K562 (cell line): ENCODE measurements at regions not wholly inside any gene's neighbourhood (a gene's known extent, or its start where the extent isn't known, plus 50 kb on each side); places are given as distances from the start of the nearest gene placed in this dataset.

Experiments used
- ATAC-seq: fragments of 200-7000 bp; cut with Tn5 transposase; 3 replicates; pipeline ENCODE4 v1.9.1; 2020; ENCODE audit warnings: moderate library complexity
- BruUV-seq: library from RNA; stranded (reverse); fragments of 400-500 nt; replicated peaks from 2 replicates; lab custom pipeline; 2021; lab: Mats Ljungman, UMichigan
- CTCF ChIA-PET: fragments of 300-600 bp; formaldehyde crosslinking; extraction: SDS; loops from one replicate; lab custom pipeline; 2021; ENCODE audit warnings: low intra/inter-chr PET ratio; lab: Yijun Ruan, JAX
- POLR2A ChIA-PET: fragments of 300-600, 350-650 bp; sonication (Branson Sonifier 250); formaldehyde crosslinking; extraction: SDS; loops from one replicate; lab custom pipeline; 2021; ENCODE audit warnings: antibody characterized with exemption, inconsistent platforms; lab: Yijun Ruan, JAX
- DNase-seq, 4 experiments: peaks; one replicate each; pipeline versions ENCODE4 v3.0.0 to v3.0.0-alpha.2; 2011 to 2018; ENCODE audit warnings: low spot score in 3 of 4, mixed read lengths in 3 of 4; ENCODE audit errors: extremely low read depth in 1 of 4
- FAIRE-seq: peaks from 2 replicates; lab custom pipeline; 2011; peaks lifted over from hg19 to GRCh38; lab: Jason Lieb, UNC
- H2AFZ ChIP-seq: 2 replicates; pipeline ENCODE4 v1.6.0; 2011; ENCODE audit warnings: low read depth, low read length, control low read depth, inconsistent platforms
- H3K27ac ChIP-seq: fragments of 200-600 bp; 3 replicates; pipeline ENCODE4 v1.8.0; 2011; ENCODE audit warnings: low read depth, mild to moderate bottlenecking, control low read depth, inconsistent platforms, low read length, moderate library complexity, mixed read lengths; ENCODE audit errors: extremely low read depth
- H3K27me3 ChIP-seq, 2 experiments: fragments of 300-600 bp in 1 of 2; 2 replicates in 1 of 2; 3 replicates in 1 of 2; pipeline versions ENCODE4 v1.6.0 to v1.8.0; 2011; ENCODE audit warnings: inconsistent platforms in 2 of 2, low read length in 2 of 2, mild to moderate bottlenecking in 1 of 2, mixed read lengths in 1 of 2, moderate library complexity in 1 of 2; ENCODE audit not compliant: control insufficient read depth in 2 of 2, insufficient read depth in 2 of 2
- H3K36me3 ChIP-seq: fragments of 300-600 bp; 3 replicates; pipeline ENCODE4 v1.8.0; 2011; ENCODE audit warnings: mild to moderate bottlenecking, low read length, inconsistent platforms; ENCODE audit not compliant: control insufficient read depth, insufficient read depth
- H3K4me1 ChIP-seq, 2 experiments: fragments of 200-600 bp in 1 of 2; replicated peaks in 1 of 2; 2 replicates in 1 of 2; 3 replicates in 1 of 2; pipeline versions ENCODE4 v1.5.1 to v1.8.0; 2011; ENCODE audit warnings: inconsistent platforms in 2 of 2, low read length in 2 of 2, mild to moderate bottlenecking in 1 of 2, mixed read lengths in 1 of 2, moderate library complexity in 1 of 2; ENCODE audit not compliant: control insufficient read depth in 2 of 2, insufficient read depth in 2 of 2
- H3K4me2 ChIP-seq: 2 replicates; pipeline ENCODE4 v1.6.1; 2011; ENCODE audit warnings: low read length, control low read depth, inconsistent platforms, mixed read lengths; ENCODE audit not compliant: insufficient read depth
- H3K4me3 ChIP-seq: fragments of 200-600 bp; sonication (generic), shearing (Covaris generic); 2 replicates; pipeline ENCODE4 v1.5.1; 2016; ENCODE audit warnings: control low read depth, inconsistent platforms
- H3K79me2 ChIP-seq: fragments of 200-600 bp; 3 replicates; pipeline ENCODE4 v1.8.0; 2011; ENCODE audit warnings: low read length, inconsistent platforms; ENCODE audit not compliant: control insufficient read depth, insufficient read depth
- H3K9ac ChIP-seq, 2 experiments: 2 replicates each; pipeline versions ENCODE4 v1.6.0 to v1.6.1; 2011; ENCODE audit warnings: low read depth in 2 of 2, low read length in 2 of 2, control low read depth in 1 of 2, inconsistent platforms in 1 of 2, mild to moderate bottlenecking in 1 of 2, mixed read lengths in 1 of 2; ENCODE audit not compliant: insufficient read depth in 1 of 2
- H3K9me1 ChIP-seq: one replicate; pipeline ENCODE4 v1.6.0; 2011; ENCODE audit warnings: inconsistent platforms, mild to moderate bottlenecking, low read length, moderate library complexity; ENCODE audit not compliant: control insufficient read depth, insufficient read depth
- H3K9me3 ChIP-seq: replicated peaks from 2 replicates; pipeline ENCODE4 v1.5.1; 2011; ENCODE audit warnings: low read depth, low read length, inconsistent platforms; ENCODE audit not compliant: control insufficient read depth, insufficient read depth
- H4K20me1 ChIP-seq: replicated peaks from 2 replicates; pipeline ENCODE4 v1.6.1; 2011; ENCODE audit warnings: low read length, inconsistent platforms, mixed read lengths; ENCODE audit not compliant: control insufficient read depth, insufficient read depth
- ARID1B ChIP-seq: fragments of 450-650 bp; IDR thresholded peaks from 2 replicates; pipeline ENCODE4 v1.6.1; 2016; ENCODE audit warnings: antibody characterized with exemption, mild to moderate bottlenecking, inconsistent platforms
- EP300 ChIP-seq: IDR thresholded peaks from 2 replicates; pipeline ENCODE4 v1.6.1; 2012; ENCODE audit warnings: low read length, improper control_type of control experiment
- HNRNPLL ChIP-seq: fragments of 200-400 bp; formaldehyde crosslinking; IDR thresholded peaks from 2 replicates; pipeline ENCODE4 v1.6.1; 2017; ENCODE audit warnings: low read length, low read depth, mild to moderate bottlenecking; ENCODE audit not compliant: poor library complexity, severe bottlenecking
- KDM5B ChIP-seq: fragments of 200-600 bp; sonication (generic); IDR thresholded peaks from 2 replicates; pipeline ENCODE4 v1.6.1; 2012; ENCODE audit warnings: low read depth, mild to moderate bottlenecking, moderate library complexity, low read length, control low read depth, inconsistent platforms; ENCODE audit not compliant: insufficient replicate concordance
- KLF6 ChIP-seq: fragments of 250-450 bp; sonication (Bioruptor Pico); IDR thresholded peaks from 2 replicates; pipeline ENCODE4 v1.4.0; 2020; ENCODE audit warnings: mild to moderate bottlenecking, moderate library complexity, borderline replicate concordance
- NONO ChIP-seq, 2 experiments: fragments of 200-400 bp in 1 of 2; fragments of 450-650 bp in 1 of 2; formaldehyde crosslinking in 1 of 2; IDR thresholded peaks; 2 replicates each; pipeline ENCODE4 v1.6.1; 2017; ENCODE audit warnings: low read depth in 2 of 2, mild to moderate bottlenecking in 2 of 2, moderate library complexity in 2 of 2, low read length in 1 of 2
- PTTG1 ChIP-seq: fragments of 450-650 bp; IDR thresholded peaks from 2 replicates; pipeline ENCODE4 v1.6.1; 2016; ENCODE audit warnings: low read depth, mild to moderate bottlenecking, missing genetic modification characterization, missing compliant biosample characterization
- RBBP5 ChIP-seq: fragments of 200-600 bp; sonication (generic); IDR thresholded peaks from 2 replicates; pipeline ENCODE4 v1.6.1; 2012; ENCODE audit warnings: borderline replicate concordance, mild to moderate bottlenecking, low read length, control low read depth, inconsistent platforms; ENCODE audit not compliant: insufficient read depth, poor library complexity, severe bottlenecking
- SIN3B ChIP-seq: fragments of 450-650 bp; IDR thresholded peaks from 2 replicates; pipeline ENCODE4 v1.6.1; 2017; ENCODE audit warnings: low read depth, mild to moderate bottlenecking, moderate library complexity
- SLC30A9 ChIP-seq: fragments of 250-450 bp; sonication (Bioruptor Pico); IDR thresholded peaks from 2 replicates; pipeline ENCODE4 v1.8.0; 2022; ENCODE audit warnings: mild to moderate bottlenecking, moderate library complexity
- SMAD3 ChIP-seq: fragments of 450-650 bp; formaldehyde crosslinking; conservative IDR thresholded peaks from 2 replicates; pipeline ENCODE4 v1.4.0; 2020; ENCODE audit warnings: mild to moderate bottlenecking
- TAL1 ChIP-seq: fragments of 450-650 bp; IDR thresholded peaks from 2 replicates; pipeline ENCODE4 v1.6.1; 2016; ENCODE audit warnings: mild to moderate bottlenecking
- U2AF1 ChIP-seq: fragments of 200-400 bp; formaldehyde crosslinking; optimal IDR thresholded peaks from 2 replicates; pipeline ENCODE3; 2017; ENCODE audit warnings: mild to moderate bottlenecking, low read depth, low read length, moderate library complexity
- YY1 ChIP-seq, 3 experiments: IDR thresholded peaks; 2 replicates each; pipeline ENCODE4 v1.6.1; 2011; ENCODE audit warnings: low read length in 2 of 3, mild to moderate bottlenecking in 2 of 3, moderate library complexity in 2 of 3, borderline replicate concordance in 1 of 3, control low read depth in 1 of 3, low read depth in 1 of 3; ENCODE audit not compliant: insufficient read depth in 3 of 3, insufficient replicate concordance in 2 of 3, control insufficient read depth in 1 of 3, insufficient read length in 1 of 3; ENCODE audit errors: extremely low read depth in 1 of 3
- ZNF778 ChIP-seq: fragments of 450-650 bp; formaldehyde crosslinking; IDR thresholded peaks from 2 replicates; pipeline ENCODE4 v1.4.0; 2020; ENCODE audit warnings: mild to moderate bottlenecking, moderate library complexity
- WGBS: fragments of 100-300 bp; shearing (Covaris generic); methylation state at CpG from one replicate; pipeline ENCODE4 v1.1.6; 2016; ENCODE audit warnings: low coverage, mixed read lengths; ENCODE audit not compliant: insufficient coverage; ENCODE audit errors: missing lambda C conversion rate; 5-methylcytosine and 5-hydroxymethylcytosine counted together
- in situ Hi-C: fragments of 300-500 bp; cut with MboI; formaldehyde crosslinking; loops from 4 replicates; pipeline ENCODE4 v1.15.0; 2018; ENCODE audit warnings: inconsistent platforms, mixed read lengths
- intact Hi-C: fragments of 100-400 bp; cut with micrococcal nuclease; formaldehyde crosslinking; loops from 2 replicates; pipeline ENCODE4 v1.14.2; 2022
- TF ChIP-seq, protein P1 (sequence below): fragments of 250-450 bp; sonication (Bioruptor Pico); IDR thresholded peaks from 2 replicates; pipeline ENCODE4 v1.4.0; 2020; ENCODE audit warnings: mild to moderate bottlenecking, moderate library complexity

DNA sequence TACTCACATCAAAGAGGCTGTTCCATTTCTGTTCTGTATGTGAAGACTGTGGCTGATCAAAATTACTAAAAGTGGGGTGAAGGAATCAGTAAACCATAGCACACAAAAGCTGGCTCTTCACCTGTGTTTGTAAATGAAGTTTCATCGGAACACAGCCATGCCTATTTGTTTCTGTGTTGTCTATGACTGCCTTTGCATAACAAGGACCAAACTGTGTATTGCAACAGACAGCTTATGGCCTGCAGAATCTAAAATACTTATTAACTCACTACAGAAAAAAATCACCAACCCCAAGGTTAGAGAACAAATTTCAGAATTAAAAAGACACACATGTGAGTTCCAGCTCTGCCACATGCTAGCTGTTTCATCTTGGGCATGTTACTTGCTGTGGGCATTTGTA is 163.9 kb downstream of the LYPLAL1 start:
- CTCF ChIA-PET, result no interaction called here
- no peak for FAIRE-seq

DNA sequence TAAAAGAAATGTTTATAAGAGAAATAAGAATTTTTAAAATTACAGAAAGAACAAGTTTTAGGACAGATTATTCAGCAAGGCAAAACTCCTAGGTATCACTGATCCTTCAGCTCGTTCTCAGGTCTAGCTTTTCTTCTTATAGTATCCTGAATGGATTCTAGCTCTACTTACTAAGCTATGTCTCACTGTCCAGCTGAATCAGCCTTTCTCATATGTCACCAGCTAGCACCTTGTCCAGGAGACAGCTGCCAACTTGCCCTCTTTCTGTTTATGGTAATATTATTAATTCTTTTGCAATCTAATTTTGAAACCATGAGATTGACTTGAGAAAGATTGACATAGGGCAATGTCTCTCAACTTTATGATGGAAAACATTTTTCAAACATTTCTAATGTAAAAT is 159.9 kb downstream of the LYPLAL1 start:
- H4K20me1 ChIP-seq, result no peaks in the 10 kb centered on the region
- ChIA-PET CTCF (no interaction called here), POLR2A (no interaction called here)
- 0% methylated on average over 1 of the region's 1 CpG for WGBS
- H3K9ac ChIP-seq, result no peak overlapping the region
- in situ Hi-C loops, result no loop called here
- H3K79me2 ChIP-seq, result no peaks in the 10 kb centered on the region
- no peak overlapping the region for H3K27ac ChIP-seq
- intact Hi-C loops, result no loop called here
- H2AFZ ChIP-seq, result no peak overlapping the region
- DNase-seq (no peak), ATAC-seq (no peak), FAIRE-seq (no peak)
- no TSS peak for BruUV-seq
- H3K27me3 ChIP-seq, result no peaks in the 10 kb centered on the region
- H3K36me3 ChIP-seq, result no peaks in the 10 kb centered on the region
- no peaks in the 10 kb centered on the region for H3K9me3 ChIP-seq
- H3K9me1 ChIP-seq, result no peaks in the 10 kb centered on the region
- no peak overlapping the region for H3K4me2 ChIP-seq
- no peak overlapping the region for H3K4me3 ChIP-seq
- H3K4me1 ChIP-seq, result no peaks in the 10 kb centered on the region
- TF ChIP-seq TAL1 (no peak), NONO (IDR thresholded peaks at IDR 0.05; ENCODE audit: low read depth in 2 of 2, low read length in 1 of 2) (no peak), ARID1B (no peak), U2AF1 (no peak), ZNF778 (CRISPR knock-in tag) (no peak), KDM5B (no peak), PTTG1 (tag) (no peak), EP300 (no peak)
- TF ChIP-seq, protein P1, sequence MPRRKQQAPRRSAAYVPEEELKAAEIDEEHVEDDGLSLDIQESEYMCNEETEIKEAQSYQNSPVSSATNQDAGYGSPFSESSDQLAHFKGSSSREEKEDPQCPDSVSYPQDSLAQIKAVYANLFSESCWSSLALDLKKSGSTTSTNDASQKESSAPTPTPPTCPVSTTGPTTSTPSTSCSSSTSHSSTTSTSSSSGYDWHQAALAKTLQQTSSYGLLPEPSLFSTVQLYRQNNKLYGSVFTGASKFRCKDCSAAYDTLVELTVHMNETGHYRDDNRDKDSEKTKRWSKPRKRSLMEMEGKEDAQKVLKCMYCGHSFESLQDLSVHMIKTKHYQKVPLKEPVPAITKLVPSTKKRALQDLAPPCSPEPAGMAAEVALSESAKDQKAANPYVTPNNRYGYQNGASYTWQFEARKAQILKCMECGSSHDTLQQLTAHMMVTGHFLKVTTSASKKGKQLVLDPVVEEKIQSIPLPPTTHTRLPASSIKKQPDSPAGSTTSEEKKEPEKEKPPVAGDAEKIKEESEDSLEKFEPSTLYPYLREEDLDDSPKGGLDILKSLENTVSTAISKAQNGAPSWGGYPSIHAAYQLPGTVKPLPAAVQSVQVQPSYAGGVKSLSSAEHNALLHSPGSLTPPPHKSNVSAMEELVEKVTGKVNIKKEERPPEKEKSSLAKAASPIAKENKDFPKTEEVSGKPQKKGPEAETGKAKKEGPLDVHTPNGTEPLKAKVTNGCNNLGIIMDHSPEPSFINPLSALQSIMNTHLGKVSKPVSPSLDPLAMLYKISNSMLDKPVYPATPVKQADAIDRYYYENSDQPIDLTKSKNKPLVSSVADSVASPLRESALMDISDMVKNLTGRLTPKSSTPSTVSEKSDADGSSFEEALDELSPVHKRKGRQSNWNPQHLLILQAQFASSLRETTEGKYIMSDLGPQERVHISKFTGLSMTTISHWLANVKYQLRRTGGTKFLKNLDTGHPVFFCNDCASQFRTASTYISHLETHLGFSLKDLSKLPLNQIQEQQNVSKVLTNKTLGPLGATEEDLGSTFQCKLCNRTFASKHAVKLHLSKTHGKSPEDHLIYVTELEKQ (CRISPR knock-in tag), result no peak

More for the DNA sequence above, 163.9 kb downstream of the LYPLAL1 start:
- H3K9me3 ChIP-seq, result no peaks in the 10 kb centered on the region
- BruUV-seq, result no TSS peak
- no peaks in the 10 kb centered on the region for H3K79me2 ChIP-seq
- TF ChIP-seq HNRNPLL (no peak), YY1 (IDR thresholded peaks at IDR 0.05; ENCODE audit: borderline replicate concordance in 1 of 3, control insufficient read depth in 1 of 3, extremely low read depth in 1 of 3, insufficient read depth in 3 of 3, insufficient read length in 1 of 3, insufficient replicate concordance in 2 of 3, low read depth in 1 of 3, low read length in 2 of 3) (no peak), SMAD3 (CRISPR knock-in tag) (no peak), KLF6 (CRISPR knock-in tag) (no peak), SIN3B (no peak), KDM5B (no peak), RBBP5 (no peak), SLC30A9 (no peak)
- H3K9me1 ChIP-seq, result no peaks in the 10 kb centered on the region
- DNase-seq, result no peak
- H3K36me3 ChIP-seq, result no peaks in the 10 kb centered on the region
- H3K9ac ChIP-seq, result no peak overlapping the region
- intact Hi-C loops (no loop called here), in situ Hi-C loops (no loop called here)
- H3K4me2 ChIP-seq, result no peak overlapping the region
- no peak overlapping the region for H3K4me3 ChIP-seq
- no peaks in the 10 kb centered on the region for H4K20me1 ChIP-seq
- no peak for ATAC-seq
- no peak overlapping the region for H2AFZ ChIP-seq
- H3K4me1 ChIP-seq, result no peaks in the 10 kb centered on the region
- WGBS, result 0% methylated on average over 1 of the region's 1 CpG
- H3K27ac ChIP-seq, result no peak overlapping the region
- H3K27me3 ChIP-seq, result no peaks in the 10 kb centered on the region
- POLR2A ChIA-PET, result no interaction called here
